ENCODE measurements at regions not wholly inside any gene's neighbourhood (a gene's known extent, or its start where the extent isn't known, plus 50 kb on each side); places are given as distances from the start of the nearest gene placed in this dataset.

GRCh38 chr18:68467329-68467728 lies 247.6 kb downstream of the TMX3 start:
- no peak for DNase-seq (ENCODE audit: low read depth in 2 of 2)

- no peak for DNase-seq (ENCODE audit: low read depth in 2 of 2)
Measured at GRCh38 chr18:68466672-68467071, 248.2 kb downstream of the TMX3 start.

GRCh38 chr18:68462766-68463165 lies 252.1 kb downstream of the TMX3 start:
- no peak for DNase-seq (ENCODE audit: low read depth in 2 of 2)

GRCh38 chr18:68462148-68462547 lies 252.8 kb downstream of the TMX3 start:
- DNase-seq (ENCODE audit: low read depth in 2 of 2), result no peak

- no peak for DNase-seq (ENCODE audit: low read depth in 2 of 2)
Measured at GRCh38 chr18:68461481-68462018, 253.4 kb downstream of the TMX3 start.

- DNase-seq (ENCODE audit: low read depth in 2 of 2), result no peak
Measured at GRCh38 chr18:68459968-68460367, 254.9 kb downstream of the TMX3 start.

- DNase-seq (ENCODE audit: low read depth in 2 of 2), result no peak
Measured at GRCh38 chr18:68456985-68457384, 257.9 kb downstream of the TMX3 start.

- DNase-seq (ENCODE audit: low read depth in 2 of 2), result no peak
Measured at GRCh38 chr18:68455229-68455603, 259.7 kb downstream of the TMX3 start.

- no peak for DNase-seq (ENCODE audit: low read depth in 2 of 2)
Measured at GRCh38 chr18:68454511-68455228, 260.2 kb downstream of the TMX3 start.

- DNase-seq (ENCODE audit: low read depth in 2 of 2), result no peak
Measured at GRCh38 chr18:68449292-68449691, 265.6 kb downstream of the TMX3 start.

- DNase-seq (ENCODE audit: low read depth in 2 of 2), result no peak
Measured at GRCh38 chr18:68448736-68449135, 266.2 kb downstream of the TMX3 start.

GRCh38 chr18:68447286-68447685 lies 267.6 kb downstream of the TMX3 start:
- no peak for DNase-seq (ENCODE audit: low read depth in 2 of 2)

GRCh38 chr18:68445668-68446426 lies 269.1 kb downstream of the TMX3 start:
- no peak for DNase-seq (ENCODE audit: low read depth in 2 of 2)

GRCh38 chr18:68445136-68445535 lies 269.8 kb downstream of the TMX3 start:
- DNase-seq (ENCODE audit: low read depth in 2 of 2), result no peak

GRCh38 chr18:68441241-68441640 lies 273.7 kb downstream of the TMX3 start:
- no peak for DNase-seq (ENCODE audit: low read depth in 2 of 2)

GRCh38 chr18:68440433-68440832 lies 274.5 kb downstream of the TMX3 start:
- DNase-seq (ENCODE audit: low read depth in 2 of 2), result no peak

GRCh38 chr18:68439642-68440041 lies 275.3 kb downstream of the TMX3 start:
- DNase-seq (ENCODE audit: low read depth in 2 of 2), result no peak

- no peak for DNase-seq (ENCODE audit: low read depth in 2 of 2)
Measured at GRCh38 chr18:68438983-68439382, 275.9 kb downstream of the TMX3 start.

GRCh38 chr18:68438536-68438935 lies 276.4 kb downstream of the TMX3 start:
- DNase-seq (ENCODE audit: low read depth in 2 of 2), result no peak

- no peak for DNase-seq (ENCODE audit: low read depth in 2 of 2)
Measured at GRCh38 chr18:68436485-68436884, 278.4 kb downstream of the TMX3 start.

GRCh38 chr18:68435581-68435980 lies 279.3 kb downstream of the TMX3 start:
- no peak for DNase-seq (ENCODE audit: low read depth in 2 of 2)

GRCh38 chr18:68431922-68432198 lies 283.0 kb downstream of the TMX3 start:
- no peak for DNase-seq (ENCODE audit: low read depth in 2 of 2)
